ENCODE measurements at regions not wholly inside any gene's neighbourhood (a gene's known extent, or its start where the extent isn't known, plus 50 kb on each side); places are given as distances from the start of the nearest gene placed in this dataset.
A peak's percentile ranks its signal among the peaks of the same experiment; 100 is the strongest.

DNA sequence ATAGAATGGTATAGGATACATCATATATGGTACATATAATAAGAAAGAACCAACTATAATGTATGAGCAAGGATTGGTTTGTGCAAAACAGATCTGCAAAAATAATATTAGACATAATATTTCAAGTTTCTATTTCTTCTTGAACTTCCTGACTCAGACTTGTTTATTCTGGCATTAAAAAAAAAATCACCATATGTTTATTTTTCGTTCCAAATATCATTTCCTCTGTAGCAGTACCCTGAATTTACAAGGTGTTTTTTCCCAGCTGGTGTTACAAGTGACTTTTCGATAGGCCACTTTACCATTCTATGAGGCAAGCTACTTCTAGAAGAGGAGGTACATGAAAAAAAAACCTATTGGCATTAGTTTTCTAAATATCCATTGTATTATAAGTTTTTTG, 785.0 kb downstream of the PDCD6IP start:
- in situ Hi-C loops (cut with HindIII; ENCODE audit: low sequenced_read_pairs) = no loop called here
- no peak for DNase-seq (ENCODE audit: low read depth, low spot score)
- no peak for TF ChIP-seq CTCF (IDR thresholded peaks at IDR 0.05; ENCODE audit: low read depth, low read length)
- H3K4me3 ChIP-seq (ENCODE audit: low read depth, low read length) = no peak overlapping the region

- in situ Hi-C loops (cut with HindIII; ENCODE audit: low sequenced_read_pairs) = no loop called here
- H3K4me3 ChIP-seq (ENCODE audit: low read depth, low read length) = no peak overlapping the region
- no peak for TF ChIP-seq CTCF (IDR thresholded peaks at IDR 0.05; ENCODE audit: low read depth, low read length)
- DNase-seq (ENCODE audit: low read depth, low spot score) = no peak
Observed at GRCh38 chr3:34584971-34585370, 786.5 kb downstream of the PDCD6IP start.

GRCh38 chr3:34599595-34599994, 801.2 kb downstream of the PDCD6IP start:
- H3K4me3 ChIP-seq (ENCODE audit: low read depth, low read length) = no peak overlapping the region
- no peak for TF ChIP-seq CTCF (IDR thresholded peaks at IDR 0.05; ENCODE audit: low read depth, low read length)
- no peak for DNase-seq (ENCODE audit: low read depth, low spot score)
- in situ Hi-C loops (cut with HindIII; ENCODE audit: low sequenced_read_pairs) = no loop called here

GRCh38 chr3:34619990-34620389, 821.6 kb downstream of the PDCD6IP start:
- no peak for DNase-seq (ENCODE audit: low read depth, low spot score)
- in situ Hi-C loops (cut with HindIII; ENCODE audit: low sequenced_read_pairs) = no loop called here
- no peak overlapping the region for H3K4me3 ChIP-seq (ENCODE audit: low read depth, low read length)
- peak; percentile 14 for TF ChIP-seq CTCF (IDR thresholded peaks at IDR 0.05; ENCODE audit: low read depth, low read length)

- DNase-seq (ENCODE audit: low read depth, low spot score) = no peak
- TF ChIP-seq CTCF (IDR thresholded peaks at IDR 0.05; ENCODE audit: low read depth, low read length) = no peak
- no peak overlapping the region for H3K4me3 ChIP-seq (ENCODE audit: low read depth, low read length)
- in situ Hi-C loops (cut with HindIII; ENCODE audit: low sequenced_read_pairs) = no loop called here
Observed at GRCh38 chr3:34626699-34627098, 828.3 kb downstream of the PDCD6IP start.

- in situ Hi-C loops (cut with HindIII; ENCODE audit: low sequenced_read_pairs) = no loop called here
- no peak for TF ChIP-seq CTCF (IDR thresholded peaks at IDR 0.05; ENCODE audit: low read depth, low read length)
- H3K4me3 ChIP-seq (ENCODE audit: low read depth, low read length) = no peak overlapping the region
- no peak for DNase-seq (ENCODE audit: low read depth, low spot score)
Observed at GRCh38 chr3:34634939-34635338, 836.5 kb downstream of the PDCD6IP start.

GRCh38 chr3:34635352-34635850, 837.0 kb downstream of the PDCD6IP start:
- in situ Hi-C loops (cut with HindIII; ENCODE audit: low sequenced_read_pairs) = no loop called here
- DNase-seq (ENCODE audit: low read depth, low spot score) = no peak
- no peak overlapping the region for H3K4me3 ChIP-seq (ENCODE audit: low read depth, low read length)
- TF ChIP-seq CTCF (IDR thresholded peaks at IDR 0.05; ENCODE audit: low read depth, low read length) = no peak
